ENCODE measurements at regions not wholly inside any gene's neighbourhood (a gene's known extent, or its start where the extent isn't known, plus 50 kb on each side); places are given as distances from the start of the nearest gene placed in this dataset.
A peak's percentile ranks its signal among the peaks of the same experiment; 100 is the strongest.

DNA sequence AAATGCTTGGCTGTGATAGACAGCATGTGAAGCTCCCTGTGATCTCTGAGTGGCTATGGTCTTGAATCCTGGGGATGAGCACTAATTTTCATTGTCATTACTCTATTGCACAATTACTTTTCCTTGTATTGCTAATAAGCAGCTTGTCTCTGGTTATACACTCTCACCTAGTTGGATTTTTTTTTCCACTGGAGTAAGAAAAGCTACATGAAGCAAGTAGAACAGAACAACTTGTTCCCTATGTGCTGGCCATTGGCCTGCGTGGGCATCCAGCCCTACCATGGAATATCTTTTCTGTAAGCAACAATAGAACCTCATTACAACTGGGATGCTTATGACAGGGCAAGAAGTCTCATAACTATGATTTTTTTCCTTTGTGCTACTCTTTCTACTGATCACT is 807.4 kb downstream of the TNS3 start:
- Histone ChIP-seq H3K27ac (peak overlapping the region in 3 of 12 donors; percentile 37 to 57 (median 39)), H3K36me3 (no peaks in the 10 kb centered on the region), H3K4me1 (peaks cover 0 to 31% (median 15%) of the 10 kb centered on the region in 12 donors), H3K9me3 (peaks cover 0 to 10% (median under 1%) of the 10 kb centered on the region in 12 donors), H3K4me3 (no peak overlapping the region), H3K27me3 (no peaks in the 10 kb centered on the region)
- DNase-seq (peak in 2 of 5 donors; percentile 32 to 52), ATAC-seq (peak; percentile 71 to 91 (median 86))
- TF ChIP-seq, protein P1, sequence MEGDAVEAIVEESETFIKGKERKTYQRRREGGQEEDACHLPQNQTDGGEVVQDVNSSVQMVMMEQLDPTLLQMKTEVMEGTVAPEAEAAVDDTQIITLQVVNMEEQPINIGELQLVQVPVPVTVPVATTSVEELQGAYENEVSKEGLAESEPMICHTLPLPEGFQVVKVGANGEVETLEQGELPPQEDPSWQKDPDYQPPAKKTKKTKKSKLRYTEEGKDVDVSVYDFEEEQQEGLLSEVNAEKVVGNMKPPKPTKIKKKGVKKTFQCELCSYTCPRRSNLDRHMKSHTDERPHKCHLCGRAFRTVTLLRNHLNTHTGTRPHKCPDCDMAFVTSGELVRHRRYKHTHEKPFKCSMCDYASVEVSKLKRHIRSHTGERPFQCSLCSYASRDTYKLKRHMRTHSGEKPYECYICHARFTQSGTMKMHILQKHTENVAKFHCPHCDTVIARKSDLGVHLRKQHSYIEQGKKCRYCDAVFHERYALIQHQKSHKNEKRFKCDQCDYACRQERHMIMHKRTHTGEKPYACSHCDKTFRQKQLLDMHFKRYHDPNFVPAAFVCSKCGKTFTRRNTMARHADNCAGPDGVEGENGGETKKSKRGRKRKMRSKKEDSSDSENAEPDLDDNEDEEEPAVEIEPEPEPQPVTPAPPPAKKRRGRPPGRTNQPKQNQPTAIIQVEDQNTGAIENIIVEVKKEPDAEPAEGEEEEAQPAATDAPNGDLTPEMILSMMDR (IDR thresholded peaks at IDR 0.05) = no peak
- TF ChIP-seq POLR2A (IDR thresholded peaks at IDR 0.05) = no peak
- intact Hi-C loops (cut with DNase I) = loop anchor here in 2 of 10 donors (5.0 to 10.0 kb wide), 4 partner anchors 160 to 850 kb away; partner anchors contain the start of gene IGFBP3 (in 1 of the 2)
- 59 to 85% (median 66%) methylated on average over 1 of the region's 1 CpG for WGBS, 4 donors

- intact Hi-C loops (cut with DNase I) = loop anchor here in 2 of 10 donors (5.0 to 10.0 kb wide), 4 partner anchors 162 to 848 kb away; partner anchors contain the start of gene IGFBP3 (in 1 of the 2)
- no peak for TF ChIP-seq POLR2A (IDR thresholded peaks at IDR 0.05)
- TF ChIP-seq, protein P1 (IDR thresholded peaks at IDR 0.05) = no peak
- H3K4me1 ChIP-seq = peaks cover 0 to 31% (median 15%) of the 10 kb centered on the region in 12 donors
Measured at GRCh38 chr7:46772776-46773175, 809.1 kb downstream of the TNS3 start.

DNA sequence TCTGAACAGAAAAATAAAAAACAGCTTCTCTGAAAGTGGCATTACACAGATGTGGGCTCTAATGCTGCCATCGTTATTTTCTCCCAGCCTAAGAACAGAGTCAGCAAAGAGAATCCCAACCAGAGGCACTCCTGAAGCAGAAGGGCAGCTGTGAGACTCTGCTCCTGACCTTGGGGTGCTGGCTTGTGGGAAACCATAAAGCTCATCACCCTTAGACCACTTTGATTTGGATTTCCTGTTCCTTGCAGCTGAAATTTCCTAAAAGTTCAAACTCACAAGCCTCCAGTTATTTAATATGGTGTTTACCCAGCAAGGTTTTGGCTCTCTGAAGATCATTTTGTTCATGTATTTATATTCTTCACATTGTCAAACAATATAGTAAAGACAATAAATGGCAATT is 814.8 kb downstream of the TNS3 start:
- peaks cover 0 to 18% (median 3%) of the 10 kb centered on the region in 12 donors for H3K4me1 ChIP-seq
- WGBS, 4 donors = 75 to 89% (median 82%) methylated on average over 1 of the region's 1 CpG
- peaks cover 0 to 9% (median 2%) of the 10 kb centered on the region in 12 donors for H3K9me3 ChIP-seq
- no peaks in the 10 kb centered on the region for H3K36me3 ChIP-seq
- intact Hi-C loops (cut with DNase I) = loop anchor here in 2 of 10 donors (10.0 kb wide), 2 partner anchors 162 to 408 kb away; no protein-coding TSS in a partner anchor
- H3K4me3 ChIP-seq = no peak overlapping the region
- H3K27ac ChIP-seq = no peak overlapping the region
- ATAC-seq = no peak
- no peak for TF ChIP-seq POLR2A (IDR thresholded peaks at IDR 0.05)
- TF ChIP-seq, protein P1 (IDR thresholded peaks at IDR 0.05) = no peak
- no peaks in the 10 kb centered on the region for H3K27me3 ChIP-seq
- DNase-seq = no peak

More at GRCh38 chr7:46772776-46773175, 809.1 kb downstream of the TNS3 start:
- DNase-seq (no peak), ATAC-seq (peak; percentile 61 to 80 (median 67))
- H3K4me3 ChIP-seq = no peak overlapping the region
- peaks cover 0 to 9% (median 2%) of the 10 kb centered on the region in 12 donors for H3K9me3 ChIP-seq
- WGBS, 4 donors = 21 to 48% (median 33%) methylated on average over 1 of the region's 1 CpG
- H3K36me3 ChIP-seq = no peaks in the 10 kb centered on the region
- peak overlapping the region in 10 of 12 donors; percentile 17 to 69 (median 44) for H3K27ac ChIP-seq
- no peaks in the 10 kb centered on the region for H3K27me3 ChIP-seq

GRCh38 chr7:46764100-46764936 is 817.6 kb downstream of the TNS3 start:
- Histone ChIP-seq H3K4me3 (no peak overlapping the region), H3K27me3 (no peaks in the 10 kb centered on the region), H3K4me1 (peaks cover 0 to 16% (median 2%) of the 10 kb centered on the region in 12 donors), H3K27ac (peak overlapping the region in 2 of 12 donors; percentile 3 to 52), H3K9me3 (peaks cover 0 to 8% (median 0%) of the 10 kb centered on the region in 12 donors), H3K36me3 (no peaks in the 10 kb centered on the region)
- ATAC-seq = peak; percentile 87 to 97 (median 96)
- intact Hi-C loops (cut with DNase I) = loop anchor here in 2 of 10 donors (10.0 kb wide), 2 partner anchors 160 to 410 kb away; no protein-coding TSS in a partner anchor
- 79 to 93% (median 81%) methylated on average over 3 of the region's 3 CpGs for WGBS, 4 donors
- TF ChIP-seq, protein P1 (IDR thresholded peaks at IDR 0.05) = no peak
- no peak for TF ChIP-seq POLR2A (IDR thresholded peaks at IDR 0.05)
- DNase-seq = peak in 4 of 5 donors; percentile 69 to 72 (median 70)

Measured in heart left ventricle (tissue), 16 donors.